OCI-LY3 (cell line): ENCODE measurements at regions not wholly inside any gene's neighbourhood (a gene's known extent, or its start where the extent isn't known, plus 50 kb on each side); places are given as distances from the start of the nearest gene placed in this dataset.
"Not testable (repeated sequence)": the region's sequence is repeated elsewhere in the genome, so short reads cannot be mapped to it uniquely, and the experiment has no call there.

ENCODE experiments used
- H2AFZ ChIP-seq: fragments of 200-600, 300-600 bp; shearing (Covaris generic); 2 replicates; pipeline ENCODE4 v1.6.0; 2014; ENCODE audit warnings: antibody characterized with exemption, low read depth, low read length
- H3K27ac ChIP-seq: fragments of 200-600, 300-600 bp; sonication (generic); 2 replicates; pipeline ENCODE4 v1.5.1; 2014; ENCODE audit warnings: mild to moderate bottlenecking, low read length, moderate library complexity, mixed read lengths
- H3K27me3 ChIP-seq: fragments of 200-600, 300-600 bp; sonication (generic); 2 replicates; pipeline ENCODE4 v1.6.1; 2014; ENCODE audit warnings: low read depth, low read length, mixed read lengths
- H3K36me3 ChIP-seq: fragments of 200-600, 300-600 bp; sonication (generic); replicated peaks from 2 replicates; pipeline ENCODE3; 2014; ENCODE audit warnings: low read depth, low read length, mixed read lengths
- H3K4me1 ChIP-seq: fragments of 300-600, 200-600 bp; sonication (generic); 2 replicates; pipeline ENCODE4 v1.6.1; 2014; ENCODE audit warnings: low read length, mixed read lengths
- H3K4me2 ChIP-seq: fragments of 200-600, 300-600 bp; sonication (generic); 2 replicates; pipeline ENCODE4 v1.6.1; 2014; ENCODE audit warnings: low read length, mixed read lengths
- H3K4me3 ChIP-seq: fragments of 300-600, 200-600 bp; sonication (generic); 2 replicates; pipeline ENCODE4 v1.5.1; 2014; ENCODE audit warnings: antibody characterized with exemption, mild to moderate bottlenecking, low read length, moderate library complexity
- H3K79me2 ChIP-seq: fragments of 300-600, 200-600 bp; shearing (Covaris generic); 2 replicates; pipeline ENCODE4 v1.6.1; 2014; ENCODE audit warnings: mild to moderate bottlenecking, low read length, mixed read lengths
- H3K9ac ChIP-seq: fragments of 300-600, 200-600 bp; shearing (Covaris generic); 2 replicates; pipeline ENCODE4 v1.6.0; 2014; ENCODE audit warnings: mild to moderate bottlenecking, low read length, moderate library complexity
- H3K9me3 ChIP-seq: fragments of 200-600, 300-600 bp; shearing (Covaris generic); 2 replicates; pipeline ENCODE4 v1.6.1; 2014; ENCODE audit warnings: low read length, mixed read lengths; ENCODE audit not compliant: insufficient read depth
- H4K20me1 ChIP-seq: fragments of 200-600, 300-600 bp; sonication (generic); 2 replicates; pipeline ENCODE4 v1.6.1; 2016; ENCODE audit warnings: low read length, mixed read lengths; ENCODE audit not compliant: insufficient read depth
- EZH2phosphoT487 ChIP-seq: fragments of 200-600 bp; shearing (Covaris generic); IDR thresholded peaks from 2 replicates; pipeline ENCODE4 v1.6.1; 2018; ENCODE audit warnings: antibody characterized with exemption, mixed run types, low read depth
- TF ChIP-seq, protein P1 (sequence below): fragments of 200-600, 300-600 bp; sonication (generic); IDR thresholded peaks from 2 replicates; pipeline ENCODE4 v1.5.1; 2014; ENCODE audit warnings: antibody characterized with exemption, low read length, low read depth

DNA sequence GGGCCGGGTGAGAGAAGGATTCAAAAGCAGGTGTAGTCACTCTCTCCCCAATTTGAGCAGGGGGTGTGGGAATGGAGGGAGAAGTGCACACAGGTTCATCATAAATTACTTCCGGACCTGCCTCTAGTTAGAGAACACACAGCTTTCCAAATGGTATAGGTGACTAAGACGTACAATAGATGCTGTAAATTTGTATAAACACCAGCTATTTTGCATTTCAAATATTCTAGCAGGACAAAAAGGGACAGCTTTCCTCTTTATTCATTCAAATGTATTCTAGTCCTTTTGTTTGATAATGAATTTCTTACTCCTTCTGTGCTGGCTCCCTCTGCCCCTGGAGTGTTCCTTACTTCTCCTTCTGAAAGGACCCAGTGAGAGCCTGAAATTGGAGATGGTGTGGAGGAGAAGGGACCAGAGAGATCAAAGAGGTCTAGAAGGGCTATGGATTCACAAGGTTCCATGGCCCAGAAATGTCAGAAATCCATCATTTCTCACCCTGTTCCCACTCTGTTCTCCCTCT lies 53.2 kb upstream of the SH3BP4 start:
- no peak overlapping the region for H2AFZ ChIP-seq
- no peak for TF ChIP-seq EZH2phosphoT487
- TF ChIP-seq, protein P1, sequence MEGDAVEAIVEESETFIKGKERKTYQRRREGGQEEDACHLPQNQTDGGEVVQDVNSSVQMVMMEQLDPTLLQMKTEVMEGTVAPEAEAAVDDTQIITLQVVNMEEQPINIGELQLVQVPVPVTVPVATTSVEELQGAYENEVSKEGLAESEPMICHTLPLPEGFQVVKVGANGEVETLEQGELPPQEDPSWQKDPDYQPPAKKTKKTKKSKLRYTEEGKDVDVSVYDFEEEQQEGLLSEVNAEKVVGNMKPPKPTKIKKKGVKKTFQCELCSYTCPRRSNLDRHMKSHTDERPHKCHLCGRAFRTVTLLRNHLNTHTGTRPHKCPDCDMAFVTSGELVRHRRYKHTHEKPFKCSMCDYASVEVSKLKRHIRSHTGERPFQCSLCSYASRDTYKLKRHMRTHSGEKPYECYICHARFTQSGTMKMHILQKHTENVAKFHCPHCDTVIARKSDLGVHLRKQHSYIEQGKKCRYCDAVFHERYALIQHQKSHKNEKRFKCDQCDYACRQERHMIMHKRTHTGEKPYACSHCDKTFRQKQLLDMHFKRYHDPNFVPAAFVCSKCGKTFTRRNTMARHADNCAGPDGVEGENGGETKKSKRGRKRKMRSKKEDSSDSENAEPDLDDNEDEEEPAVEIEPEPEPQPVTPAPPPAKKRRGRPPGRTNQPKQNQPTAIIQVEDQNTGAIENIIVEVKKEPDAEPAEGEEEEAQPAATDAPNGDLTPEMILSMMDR: no peak
- no peak overlapping the region for H3K9ac ChIP-seq
- H3K27me3 ChIP-seq: no peaks in the 10 kb centered on the region
- no peaks in the 10 kb centered on the region for H3K79me2 ChIP-seq
- no peak overlapping the region for H3K4me3 ChIP-seq
- H3K9me3 ChIP-seq: no peaks in the 10 kb centered on the region
- no peak overlapping the region for H3K4me2 ChIP-seq
- no peak overlapping the region for H3K27ac ChIP-seq
- no peaks in the 10 kb centered on the region for H3K36me3 ChIP-seq
- H3K4me1 ChIP-seq: no peaks in the 10 kb centered on the region
- no peaks in the 10 kb centered on the region for H4K20me1 ChIP-seq

DNA sequence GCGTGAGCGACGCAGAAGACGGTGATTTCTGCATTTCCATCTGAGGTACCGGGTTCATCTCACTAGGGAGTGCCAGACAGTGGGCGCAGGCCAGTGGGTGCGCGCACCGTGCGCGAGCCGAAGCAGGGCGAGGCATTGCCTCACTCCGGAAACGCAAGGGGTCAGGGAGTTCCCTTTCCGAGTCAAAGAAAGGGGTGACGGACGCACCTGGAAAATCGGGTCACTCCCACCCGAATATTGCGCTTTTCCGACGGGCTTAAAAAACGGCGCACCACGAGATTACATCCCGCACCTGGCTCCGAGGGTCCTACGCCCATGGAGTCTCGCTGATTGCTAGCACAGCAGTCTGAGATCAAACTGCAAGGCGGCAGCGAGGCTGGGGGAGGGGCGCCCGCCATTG lies 63.4 kb upstream of the SH3BP4 start:
- H3K36me3 ChIP-seq, H2AFZ ChIP-seq, H4K20me1 ChIP-seq, H3K9me3 ChIP-seq, H3K27me3 ChIP-seq, H3K79me2 ChIP-seq, H3K4me2 ChIP-seq, H3K27ac ChIP-seq, H3K4me3 ChIP-seq, H3K9ac ChIP-seq, H3K4me1 ChIP-seq: not testable (repeated sequence)

DNA sequence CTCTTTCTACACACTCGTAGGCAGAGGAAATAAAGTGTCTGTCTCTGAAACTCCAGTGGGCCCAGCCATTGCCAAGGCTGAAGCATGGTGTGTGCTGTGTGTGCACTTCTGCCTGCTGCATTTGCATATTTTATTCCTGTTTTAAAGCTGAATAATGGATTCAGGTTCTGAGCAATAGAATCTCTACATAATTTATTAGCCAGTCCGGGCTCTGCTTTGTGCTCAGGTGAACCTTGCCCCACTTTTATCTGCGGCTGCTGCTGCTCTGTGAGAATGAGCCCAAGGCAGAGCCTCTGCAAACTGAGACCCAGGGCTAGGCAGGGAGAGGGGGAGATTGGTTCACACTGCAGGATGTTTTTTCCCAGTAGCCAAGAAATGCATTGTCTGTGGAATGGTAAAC lies 64.6 kb upstream of the SH3BP4 start:
- H3K4me2 ChIP-seq: no peak overlapping the region
- no peaks in the 10 kb centered on the region for H4K20me1 ChIP-seq
- H3K79me2 ChIP-seq: no peaks in the 10 kb centered on the region
- no peak overlapping the region for H3K27ac ChIP-seq
- no peaks in the 10 kb centered on the region for H3K9me3 ChIP-seq
- H3K9ac ChIP-seq: no peak overlapping the region
- TF ChIP-seq EZH2phosphoT487: no peak
- TF ChIP-seq, protein P1: no peak
- no peaks in the 10 kb centered on the region for H3K27me3 ChIP-seq
- H2AFZ ChIP-seq: no peak overlapping the region
- no peak overlapping the region for H3K4me3 ChIP-seq
- H3K36me3 ChIP-seq: no peaks in the 10 kb centered on the region
- no peaks in the 10 kb centered on the region for H3K4me1 ChIP-seq

DNA sequence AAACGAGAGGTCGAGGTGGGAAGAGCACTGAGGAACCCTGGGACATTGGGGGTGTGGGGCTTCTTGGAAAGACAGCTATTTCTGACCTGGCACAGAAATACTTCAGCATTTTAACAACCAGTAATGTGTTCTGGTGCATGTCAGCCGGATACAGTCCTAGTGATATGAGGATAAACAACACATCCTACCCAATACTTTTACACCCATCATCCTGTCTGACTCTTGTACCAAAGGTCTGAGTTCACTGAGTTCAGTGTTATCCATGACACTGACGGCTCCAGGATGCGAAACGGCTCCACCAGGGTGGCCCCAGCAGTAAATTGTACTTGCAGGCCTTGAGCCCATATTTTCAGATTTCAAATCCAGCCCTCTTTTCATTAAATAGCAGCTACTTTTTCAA lies 65.9 kb upstream of the SH3BP4 start:
- Histone ChIP-seq H3K79me2 (no peaks in the 10 kb centered on the region), H3K4me2 (no peak overlapping the region), H3K4me1 (no peaks in the 10 kb centered on the region), H3K4me3 (no peak overlapping the region), H3K36me3 (no peaks in the 10 kb centered on the region), H3K9ac (no peak overlapping the region), H3K27ac (no peak overlapping the region), H3K9me3 (no peaks in the 10 kb centered on the region), H3K27me3 (no peaks in the 10 kb centered on the region), H4K20me1 (no peaks in the 10 kb centered on the region), H2AFZ (no peak overlapping the region)
- TF ChIP-seq, protein P1: no peak
- no peak for TF ChIP-seq EZH2phosphoT487

DNA sequence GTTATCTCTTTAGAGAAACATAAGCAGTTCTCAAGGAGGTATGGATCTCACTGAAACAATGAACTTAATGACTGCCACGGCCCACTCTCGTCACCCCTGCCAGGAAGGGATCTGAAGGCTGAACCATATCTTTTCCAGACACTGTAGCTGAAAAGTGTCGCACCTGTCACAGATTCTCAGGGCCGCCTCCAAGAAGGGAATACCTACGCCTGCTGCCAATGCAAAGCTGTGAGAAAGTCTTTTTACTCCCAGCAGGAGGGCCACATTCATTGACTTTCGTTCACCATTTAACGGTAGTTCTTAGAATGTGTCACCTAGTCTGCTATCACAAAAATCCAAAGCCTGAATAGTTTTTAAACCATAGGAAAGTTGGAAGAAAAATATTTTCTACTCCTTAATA lies 66.7 kb upstream of the SH3BP4 start:
- H2AFZ ChIP-seq: no peak overlapping the region
- H3K27me3 ChIP-seq: no peaks in the 10 kb centered on the region
- no peak overlapping the region for H3K9ac ChIP-seq
- H4K20me1 ChIP-seq: no peaks in the 10 kb centered on the region
- H3K79me2 ChIP-seq: no peaks in the 10 kb centered on the region
- H3K9me3 ChIP-seq: no peaks in the 10 kb centered on the region
- no peak for TF ChIP-seq EZH2phosphoT487
- TF ChIP-seq, protein P1: no peak
- no peak overlapping the region for H3K27ac ChIP-seq
- H3K4me2 ChIP-seq: no peak overlapping the region
- H3K36me3 ChIP-seq: no peaks in the 10 kb centered on the region
- H3K4me1 ChIP-seq: no peaks in the 10 kb centered on the region
- H3K4me3 ChIP-seq: no peak overlapping the region
